B cell (primary cell): ENCODE measurements at regions not wholly inside any gene's neighbourhood (a gene's known extent, or its start where the extent isn't known, plus 50 kb on each side); places are given as distances from the start of the nearest gene placed in this dataset.

Experiments used
- ATAC-seq: fragments of 200-7000 bp; cut with Tn5 transposase; one replicate; pipeline ENCODE4 v1.10.0; 2021; ENCODE audit warnings: low read depth, mild to moderate bottlenecking, moderate number of reproducible peaks, moderate library complexity
- CTCF ChIA-PET: fragments of 350-600 bp; sonication (Branson Sonifier 250); formaldehyde crosslinking; loops from one replicate; lab custom pipeline; 2021; ENCODE audit warnings: antibody characterized with exemption, inconsistent platforms; lab: Charles Lee
- POLR2A ChIA-PET: fragments of 350-600 bp; sonication (Branson Sonifier 250); formaldehyde crosslinking; loops from one replicate; lab custom pipeline; 2021; ENCODE audit warnings: antibody characterized with exemption; lab: Charles Lee
- DNase-seq: peaks from one replicate; pipeline ENCODE4 v3.0.0; 2013
- H2AFZ ChIP-seq: 2 replicates; pipeline ENCODE4 v1.6.1; 2012; ENCODE audit warnings: mild to moderate bottlenecking, low read depth, low read length; ENCODE audit not compliant: insufficient read depth, poor library complexity, severe bottlenecking
- H3K27ac ChIP-seq, 2 donors: 1 replicate in 1 of 2; 2 replicates in 1 of 2; pipeline ENCODE4 v1.5.1; 2012 to 2013; ENCODE audit warnings: low read length in 2 of 2, mild to moderate bottlenecking in 2 of 2, moderate library complexity in 1 of 2
- H3K27me3 ChIP-seq, 4 experiments: fragments of 200-600 bp in 1 of 4; sonication (generic) in 1 of 4; replicated peaks in 1 of 4; 1 replicate in 2 of 4; 2 replicates in 2 of 4; pipeline versions ENCODE4 v1.6.1 to v1.7.0; 2013 to 2016; ENCODE audit warnings: low read length in 3 of 4, mild to moderate bottlenecking in 2 of 4, mixed read lengths in 1 of 4, moderate library complexity in 1 of 4; ENCODE audit not compliant: insufficient read depth in 4 of 4, control insufficient read depth in 3 of 4; ENCODE audit errors: control extremely low read depth in 1 of 4
- H3K36me3 ChIP-seq, 2 experiments: replicated peaks in 1 of 2; 1 replicate in 1 of 2; 2 replicates in 1 of 2; pipeline versions ENCODE4 v1.6.1 to v1.7.1; 2013; ENCODE audit warnings: low read length in 1 of 2; ENCODE audit not compliant: insufficient read depth in 2 of 2, control insufficient read depth in 1 of 2; ENCODE audit errors: control extremely low read depth in 1 of 2, extremely low read depth in 1 of 2
- H3K4me1 ChIP-seq, 2 donors: fragments of 200-600 bp in 1 of 2; sonication (generic) in 1 of 2; 1 replicate in 1 of 2; 2 replicates in 1 of 2; pipeline versions ENCODE4 v1.5.1 to v1.6.1; 2013 to 2017; ENCODE audit warnings: low read length in 2 of 2; ENCODE audit not compliant: control insufficient read depth in 2 of 2, insufficient read depth in 2 of 2
- H3K4me2 ChIP-seq: replicated peaks from 2 replicates; pipeline ENCODE3; 2012; ENCODE audit warnings: mild to moderate bottlenecking, low read depth, low read length; ENCODE audit not compliant: poor library complexity, severe bottlenecking
- H3K4me3 ChIP-seq, 5 experiments: fragments of 200-600 bp in 1 of 5; sonication (generic) in 1 of 5; 1 replicate in 3 of 5; 2 replicates in 2 of 5; pipeline versions ENCODE4 v1.5.1 to v1.7.0; 2011 to 2016; ENCODE audit warnings: low read length in 4 of 5, mild to moderate bottlenecking in 4 of 5, low read depth in 2 of 5, control low read depth in 1 of 5, moderate library complexity in 1 of 5; ENCODE audit not compliant: insufficient read depth in 1 of 5; ENCODE audit errors: control extremely low read depth in 1 of 5, extremely low read depth in 1 of 5
- H3K79me2 ChIP-seq: fragments of 200-600 bp; sonication (generic); one replicate; pipeline ENCODE4 v1.6.0; 2016; ENCODE audit warnings: low read length; ENCODE audit not compliant: control insufficient read depth, insufficient read depth
- H3K9ac ChIP-seq: fragments of 200-600 bp; sonication (generic); 2 replicates; pipeline ENCODE4 v1.6.1; 2017; ENCODE audit warnings: mild to moderate bottlenecking, low read length, moderate library complexity
- H3K9me3 ChIP-seq, 3 donors: one replicate each; pipeline versions ENCODE4 v1.6.1 to v1.7.1; 2013; ENCODE audit warnings: low read length in 2 of 3; ENCODE audit not compliant: control insufficient read depth in 2 of 3, insufficient read depth in 1 of 3; ENCODE audit errors: control extremely low read depth in 1 of 3
- H4K20me1 ChIP-seq: 2 replicates; pipeline ENCODE4 v1.6.0; 2012; ENCODE audit warnings: mild to moderate bottlenecking, low read length; ENCODE audit not compliant: insufficient read depth, control insufficient read depth, poor library complexity, severe bottlenecking
- H3K27ac Mint-ChIP-seq: one replicate; pipeline ENCODE4 v1.8.0; 2021; ENCODE audit warnings: mixed read lengths
- H3K27me3 Mint-ChIP-seq: one replicate; pipeline ENCODE4 v1.8.0; 2021; ENCODE audit warnings: mixed read lengths
- H3K4me1 Mint-ChIP-seq: one replicate; pipeline ENCODE4 v1.8.0; 2021; ENCODE audit warnings: mixed read lengths
- H3K4me3 Mint-ChIP-seq: one replicate; pipeline ENCODE4 v1.8.0; 2021; ENCODE audit warnings: mixed read lengths
- H3K9me3 Mint-ChIP-seq: one replicate; pipeline ENCODE4 v1.8.0; 2022; ENCODE audit warnings: mixed read lengths; ENCODE audit not compliant: insufficient read depth
- CTCF ChIP-seq: fragments of 200-600 bp; IDR thresholded peaks from one replicate; pipeline ENCODE4 v1.8.0; 2022; ENCODE audit warnings: antibody characterized with exemption, mild to moderate bottlenecking
- EZH2 ChIP-seq: IDR thresholded peaks from 2 replicates; pipeline ENCODE4 v1.6.1; 2012; ENCODE audit warnings: borderline replicate concordance, low read depth, mild to moderate bottlenecking, moderate library complexity, low read length; ENCODE audit not compliant: insufficient read depth, poor library complexity, severe bottlenecking
- intact Hi-C: fragments of 100-400 bp; cut with micrococcal nuclease; formaldehyde crosslinking; loops from one replicate; pipeline ENCODE4 v1.10.0; 2022

GRCh38 chr6:113338644-113339043 is 518.5 kb upstream of the MARCKS start:
- H3K4me3 ChIP-seq = no peak overlapping the region
- no peaks in the 10 kb centered on the region for H3K9me3 Mint-ChIP-seq
- H3K79me2 ChIP-seq = no peaks in the 10 kb centered on the region
- no peaks in the 10 kb centered on the region for H3K4me1 ChIP-seq
- H3K27ac ChIP-seq = no peak overlapping the region
- no peaks in the 10 kb centered on the region for H3K27me3 ChIP-seq
- H3K9me3 ChIP-seq = no peaks in the 10 kb centered on the region
- H2AFZ ChIP-seq = no peak overlapping the region
- H3K9ac ChIP-seq = no peak overlapping the region
- H4K20me1 ChIP-seq = no peaks in the 10 kb centered on the region
- peaks cover 3% of the 10 kb centered on the region for H3K4me1 Mint-ChIP-seq
- CTCF ChIA-PET = no interaction called here
- H3K36me3 ChIP-seq = no peaks in the 10 kb centered on the region
- intact Hi-C loops = no loop called here
- DNase-seq (no peak), ATAC-seq (no peak)
- TF ChIP-seq EZH2 (no peak), CTCF (no peak)
- no peak overlapping the region for H3K4me3 Mint-ChIP-seq
- POLR2A ChIA-PET = no interaction called here
- H3K27me3 Mint-ChIP-seq = no peaks in the 10 kb centered on the region
- H3K4me2 ChIP-seq = no peak overlapping the region
- no peak overlapping the region for H3K27ac Mint-ChIP-seq

GRCh38 chr6:113339209-113339608 is 517.9 kb upstream of the MARCKS start:
- H3K79me2 ChIP-seq = no peaks in the 10 kb centered on the region
- POLR2A ChIA-PET = interaction anchor here (0.7 kb wide), 1 partner anchor 9 kb away, joined by 3 read pairs; no protein-coding TSS in a partner anchor

More at GRCh38 chr6:113339209-113339608, 517.9 kb upstream of the MARCKS start:
- H3K4me3 ChIP-seq = no peak overlapping the region
- Mint-ChIP-seq H3K27me3 (peaks cover 2% of the 10 kb centered on the region), H3K4me1 (peaks cover 3% of the 10 kb centered on the region), H3K27ac (no peak overlapping the region), H3K4me3 (no peak overlapping the region), H3K9me3 (no peaks in the 10 kb centered on the region)
- H3K4me1 ChIP-seq = no peaks in the 10 kb centered on the region
- H4K20me1 ChIP-seq = no peaks in the 10 kb centered on the region
- intact Hi-C loops = no loop called here
- no peak overlapping the region for H3K27ac ChIP-seq
- H3K36me3 ChIP-seq = no peaks in the 10 kb centered on the region
- no peak for DNase-seq
- ATAC-seq = no peak
- no peaks in the 10 kb centered on the region for H3K27me3 ChIP-seq
- no peak overlapping the region for H3K9ac ChIP-seq
- no peak overlapping the region for H3K4me2 ChIP-seq
- H3K9me3 ChIP-seq = no peaks in the 10 kb centered on the region
- TF ChIP-seq CTCF (no peak), EZH2 (no peak)
- CTCF ChIA-PET = no interaction called here
- no peak overlapping the region for H2AFZ ChIP-seq
